ENCODE measurements at regions not wholly inside any gene's neighbourhood (a gene's known extent, or its start where the extent isn't known, plus 50 kb on each side); places are given as distances from the start of the nearest gene placed in this dataset.

DNA sequence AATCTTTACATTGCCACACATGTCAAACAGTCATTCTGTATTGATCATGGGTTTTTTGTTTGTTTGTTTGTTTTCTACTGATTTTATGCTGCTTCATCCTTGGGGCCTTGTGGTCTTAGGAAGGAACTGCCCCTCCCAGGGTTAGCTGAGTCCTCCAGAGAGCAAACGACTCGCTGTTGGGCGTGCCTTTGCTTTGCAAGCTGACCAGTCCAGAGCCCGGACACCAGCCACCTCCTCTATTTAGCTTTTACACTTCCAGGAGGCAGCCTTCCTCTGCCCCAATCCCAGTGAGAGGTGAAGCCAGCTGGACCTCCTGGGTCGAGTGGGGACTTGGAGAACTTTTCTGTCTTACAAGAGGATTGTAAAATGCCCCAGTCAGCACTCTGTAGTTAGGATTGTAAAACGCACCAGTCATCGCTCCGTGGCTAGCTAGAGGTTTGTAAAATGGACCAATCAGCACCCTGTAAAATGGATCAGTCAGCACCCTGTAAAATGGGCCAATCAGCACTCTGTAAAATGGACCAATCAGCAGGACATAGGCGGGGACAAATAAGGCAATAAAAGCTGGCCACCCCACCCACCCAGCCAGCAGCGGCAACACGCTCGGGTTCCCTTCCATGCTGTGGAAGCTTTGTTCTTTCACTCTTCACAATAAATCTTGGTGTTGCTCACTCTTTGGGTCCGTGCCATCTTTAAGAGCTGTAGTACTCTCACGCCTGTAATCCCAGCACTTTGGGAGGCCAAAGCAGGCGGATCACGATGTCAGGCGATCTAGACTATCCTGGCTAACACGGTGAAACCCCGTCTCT is 154.4 kb downstream of the ERCC6L2 start:
- H2AFZ ChIP-seq = no peak overlapping the region
- DNase-seq (ENCODE audit: low spot score) (no peak), ATAC-seq (no peak)
- H3F3A ChIP-seq (replicated peaks; ENCODE audit: low read depth) = 0 out of 2 replicates have a peak, but pooled peaks cover 7% of the 10 kb centered on the region
- H3K79me2 ChIP-seq (replicated peaks; ENCODE audit: insufficient read depth) = no peaks in the 10 kb centered on the region
- Mint-ChIP-seq H3K36me3 (ENCODE audit: low read depth) (peaks cover 3% of the 10 kb centered on the region; the same call in 1 of the 3 replicates), H3K9me3 (peaks cover 7% of the 10 kb centered on the region), H3K27me3 (ENCODE audit: insufficient read depth, low read depth, poor library complexity) (peaks cover 41% of the 10 kb centered on the region), H3K27ac (no peak overlapping the region), H3K4me1 (peaks cover 14% of the 10 kb centered on the region; the same call in 2 of the 3 replicates), H3K4me3 (no peak overlapping the region)
- peaks cover 5% of the 10 kb centered on the region; the same call in 1 of the 2 replicates for H4K20me1 ChIP-seq (replicated peaks; ENCODE audit: insufficient read depth)
- peaks cover 51% of the 10 kb centered on the region for H3K27me3 ChIP-seq (ENCODE audit: insufficient read depth)
- H3K4me1 ChIP-seq (ENCODE audit: insufficient read depth) = peaks cover 8% of the 10 kb centered on the region; the same call in 1 of the 2 replicates
- H3K27ac ChIP-seq (ENCODE audit: low read depth) = no peak overlapping the region
- H3K9me2 ChIP-seq (ENCODE audit: insufficient read depth) = no peaks in the 10 kb centered on the region
- no peak overlapping the region for H3K4me3 ChIP-seq
- H3K4me2 ChIP-seq = no peak overlapping the region
- TF ChIP-seq ZNF331 (CRISPR knock-in tag; IDR thresholded peaks at IDR 0.05; ENCODE audit: low read depth) (no peak), NANOG (IDR thresholded peaks at IDR 0.05; ENCODE audit: borderline replicate concordance) (no peak)
- TF ChIP-seq, protein P1, sequence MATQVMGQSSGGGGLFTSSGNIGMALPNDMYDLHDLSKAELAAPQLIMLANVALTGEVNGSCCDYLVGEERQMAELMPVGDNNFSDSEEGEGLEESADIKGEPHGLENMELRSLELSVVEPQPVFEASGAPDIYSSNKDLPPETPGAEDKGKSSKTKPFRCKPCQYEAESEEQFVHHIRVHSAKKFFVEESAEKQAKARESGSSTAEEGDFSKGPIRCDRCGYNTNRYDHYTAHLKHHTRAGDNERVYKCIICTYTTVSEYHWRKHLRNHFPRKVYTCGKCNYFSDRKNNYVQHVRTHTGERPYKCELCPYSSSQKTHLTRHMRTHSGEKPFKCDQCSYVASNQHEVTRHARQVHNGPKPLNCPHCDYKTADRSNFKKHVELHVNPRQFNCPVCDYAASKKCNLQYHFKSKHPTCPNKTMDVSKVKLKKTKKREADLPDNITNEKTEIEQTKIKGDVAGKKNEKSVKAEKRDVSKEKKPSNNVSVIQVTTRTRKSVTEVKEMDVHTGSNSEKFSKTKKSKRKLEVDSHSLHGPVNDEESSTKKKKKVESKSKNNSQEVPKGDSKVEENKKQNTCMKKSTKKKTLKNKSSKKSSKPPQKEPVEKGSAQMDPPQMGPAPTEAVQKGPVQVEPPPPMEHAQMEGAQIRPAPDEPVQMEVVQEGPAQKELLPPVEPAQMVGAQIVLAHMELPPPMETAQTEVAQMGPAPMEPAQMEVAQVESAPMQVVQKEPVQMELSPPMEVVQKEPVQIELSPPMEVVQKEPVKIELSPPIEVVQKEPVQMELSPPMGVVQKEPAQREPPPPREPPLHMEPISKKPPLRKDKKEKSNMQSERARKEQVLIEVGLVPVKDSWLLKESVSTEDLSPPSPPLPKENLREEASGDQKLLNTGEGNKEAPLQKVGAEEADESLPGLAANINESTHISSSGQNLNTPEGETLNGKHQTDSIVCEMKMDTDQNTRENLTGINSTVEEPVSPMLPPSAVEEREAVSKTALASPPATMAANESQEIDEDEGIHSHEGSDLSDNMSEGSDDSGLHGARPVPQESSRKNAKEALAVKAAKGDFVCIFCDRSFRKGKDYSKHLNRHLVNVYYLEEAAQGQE (IDR thresholded peaks at IDR 0.05; ENCODE audit: unreplicated experiment) = no peak
- TF ChIP-seq, protein P2, sequence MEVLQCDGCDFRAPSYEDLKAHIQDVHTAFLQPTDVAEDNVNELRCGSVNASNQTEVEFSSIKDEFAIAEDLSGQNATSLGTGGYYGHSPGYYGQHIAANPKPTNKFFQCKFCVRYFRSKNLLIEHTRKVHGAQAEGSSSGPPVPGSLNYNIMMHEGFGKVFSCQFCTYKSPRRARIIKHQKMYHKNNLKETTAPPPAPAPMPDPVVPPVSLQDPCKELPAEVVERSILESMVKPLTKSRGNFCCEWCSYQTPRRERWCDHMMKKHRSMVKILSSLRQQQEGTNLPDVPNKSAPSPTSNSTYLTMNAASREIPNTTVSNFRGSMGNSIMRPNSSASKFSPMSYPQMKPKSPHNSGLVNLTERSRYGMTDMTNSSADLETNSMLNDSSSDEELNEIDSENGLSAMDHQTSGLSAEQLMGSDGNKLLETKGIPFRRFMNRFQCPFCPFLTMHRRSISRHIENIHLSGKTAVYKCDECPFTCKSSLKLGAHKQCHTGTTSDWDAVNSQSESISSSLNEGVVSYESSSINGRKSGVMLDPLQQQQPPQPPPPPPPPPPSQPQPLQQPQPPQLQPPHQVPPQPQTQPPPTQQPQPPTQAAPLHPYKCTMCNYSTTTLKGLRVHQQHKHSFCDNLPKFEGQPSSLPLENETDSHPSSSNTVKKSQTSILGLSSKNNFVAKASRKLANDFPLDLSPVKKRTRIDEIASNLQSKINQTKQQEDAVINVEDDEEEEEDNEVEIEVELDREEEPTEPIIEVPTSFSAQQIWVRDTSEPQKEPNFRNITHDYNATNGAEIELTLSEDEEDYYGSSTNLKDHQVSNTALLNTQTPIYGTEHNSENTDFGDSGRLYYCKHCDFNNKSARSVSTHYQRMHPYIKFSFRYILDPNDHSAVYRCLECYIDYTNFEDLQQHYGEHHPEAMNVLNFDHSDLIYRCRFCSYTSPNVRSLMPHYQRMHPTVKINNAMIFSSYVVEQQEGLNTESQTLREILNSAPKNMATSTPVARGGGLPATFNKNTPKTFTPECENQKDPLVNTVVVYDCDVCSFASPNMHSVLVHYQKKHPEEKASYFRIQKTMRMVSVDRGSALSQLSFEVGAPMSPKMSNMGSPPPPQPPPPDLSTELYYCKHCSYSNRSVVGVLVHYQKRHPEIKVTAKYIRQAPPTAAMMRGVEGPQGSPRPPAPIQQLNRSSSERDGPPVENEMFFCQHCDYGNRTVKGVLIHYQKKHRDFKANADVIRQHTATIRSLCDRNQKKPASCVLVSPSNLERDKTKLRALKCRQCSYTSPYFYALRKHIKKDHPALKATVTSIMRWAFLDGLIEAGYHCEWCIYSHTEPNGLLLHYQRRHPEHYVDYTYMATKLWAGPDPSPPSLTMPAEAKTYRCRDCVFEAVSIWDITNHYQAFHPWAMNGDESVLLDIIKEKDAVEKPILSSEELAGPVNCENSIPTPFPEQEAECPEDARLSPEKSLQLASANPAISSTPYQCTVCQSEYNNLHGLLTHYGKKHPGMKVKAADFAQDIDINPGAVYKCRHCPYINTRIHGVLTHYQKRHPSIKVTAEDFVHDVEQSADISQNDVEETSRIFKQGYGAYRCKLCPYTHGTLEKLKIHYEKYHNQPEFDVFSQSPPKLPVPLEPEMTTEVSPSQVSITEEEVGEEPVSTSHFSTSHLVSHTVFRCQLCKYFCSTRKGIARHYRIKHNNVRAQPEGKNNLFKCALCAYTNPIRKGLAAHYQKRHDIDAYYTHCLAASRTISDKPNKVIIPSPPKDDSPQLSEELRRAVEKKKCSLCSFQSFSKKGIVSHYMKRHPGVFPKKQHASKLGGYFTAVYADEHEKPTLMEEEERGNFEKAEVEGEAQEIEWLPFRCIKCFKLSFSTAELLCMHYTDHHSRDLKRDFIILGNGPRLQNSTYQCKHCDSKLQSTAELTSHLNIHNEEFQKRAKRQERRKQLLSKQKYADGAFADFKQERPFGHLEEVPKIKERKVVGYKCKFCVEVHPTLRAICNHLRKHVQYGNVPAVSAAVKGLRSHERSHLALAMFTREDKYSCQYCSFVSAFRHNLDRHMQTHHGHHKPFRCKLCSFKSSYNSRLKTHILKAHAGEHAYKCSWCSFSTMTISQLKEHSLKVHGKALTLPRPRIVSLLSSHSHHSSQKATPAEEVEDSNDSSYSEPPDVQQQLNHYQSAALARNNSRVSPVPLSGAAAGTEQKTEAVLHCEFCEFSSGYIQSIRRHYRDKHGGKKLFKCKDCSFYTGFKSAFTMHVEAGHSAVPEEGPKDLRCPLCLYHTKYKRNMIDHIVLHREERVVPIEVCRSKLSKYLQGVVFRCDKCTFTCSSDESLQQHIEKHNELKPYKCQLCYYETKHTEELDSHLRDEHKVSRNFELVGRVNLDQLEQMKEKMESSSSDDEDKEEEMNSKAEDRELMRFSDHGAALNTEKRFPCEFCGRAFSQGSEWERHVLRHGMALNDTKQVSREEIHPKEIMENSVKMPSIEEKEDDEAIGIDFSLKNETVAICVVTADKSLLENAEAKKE (CRISPR knock-in tag; IDR thresholded peaks at IDR 0.05) = no peak
- no peaks in the 10 kb centered on the region for H3K36me3 ChIP-seq (ENCODE audit: insufficient read depth)
